T1000 (cell line): ENCODE measurements at regions not wholly inside any gene's neighbourhood (a gene's known extent, or its start where the extent isn't known, plus 50 kb on each side); places are given as distances from the start of the nearest gene placed in this dataset.
"Not testable (repeated sequence)": the region's sequence is repeated elsewhere in the genome, so short reads cannot be mapped to it uniquely, and the experiment has no call there.

ENCODE experiments used
- DNase-seq: peaks from one replicate; lab custom pipeline; 2025; ENCODE audit warnings: mixed read lengths; lab: John Stamatoyannopoulos, UW

GRCh38 chr6:114928731-114929130, 585.9 kb upstream of the HS3ST5 start:
- DNase-seq: not testable (repeated sequence)

DNA sequence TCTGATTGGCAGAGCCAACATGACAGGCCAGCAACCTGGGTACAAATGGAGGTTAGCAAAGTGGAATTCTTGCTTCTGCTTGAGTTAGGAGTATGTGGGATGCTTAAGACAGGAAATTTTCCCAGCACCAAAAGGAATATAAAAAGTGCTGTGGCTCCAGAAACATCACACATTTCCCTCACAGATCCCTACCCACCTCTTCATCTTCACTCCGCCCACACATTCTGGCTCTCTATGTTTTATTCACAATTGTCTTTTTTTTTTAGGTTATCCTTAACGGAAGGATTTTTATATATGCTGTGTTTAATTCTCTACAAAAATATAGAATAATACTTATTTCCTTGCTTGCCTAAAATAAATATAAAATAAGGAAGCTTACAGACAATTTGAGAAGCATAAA, 563.3 kb upstream of the HS3ST5 start:
- no peak for DNase-seq

DNA sequence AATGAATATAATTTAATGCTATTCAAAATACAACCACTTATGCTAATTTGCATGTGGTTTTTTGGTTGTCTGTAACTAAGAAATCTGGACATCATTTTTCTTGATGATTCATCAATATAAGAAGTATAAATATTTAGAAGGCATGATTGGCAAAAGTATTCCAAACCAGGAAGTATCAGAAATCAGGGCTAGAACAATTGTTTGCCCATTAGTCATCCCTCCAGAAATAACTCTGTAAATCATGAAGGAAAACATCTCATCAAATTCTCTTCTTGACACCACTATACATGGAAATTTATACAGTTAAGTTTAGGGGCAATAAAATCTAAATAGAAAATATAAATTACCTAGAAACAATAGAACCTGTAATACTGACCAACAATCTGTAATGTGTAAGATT, 554.7 kb upstream of the HS3ST5 start:
- DNase-seq: no peak

DNA sequence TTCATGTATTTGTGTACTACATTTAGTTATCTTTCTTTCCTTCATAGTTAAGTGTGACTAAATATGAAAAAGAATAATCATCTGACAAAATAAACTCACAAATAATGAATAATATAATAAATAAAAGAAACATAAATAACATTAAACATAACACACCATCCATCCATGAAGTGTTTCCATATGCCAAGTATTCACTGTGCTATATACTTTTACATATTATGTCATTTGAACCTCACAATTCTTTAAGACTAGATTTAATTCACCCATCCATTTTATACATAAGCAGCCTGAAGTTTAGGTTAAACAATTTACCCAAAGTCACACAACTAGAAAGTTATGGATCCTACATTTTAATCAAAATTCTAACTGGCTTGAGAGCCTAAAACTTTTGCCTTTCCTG, 549.4 kb upstream of the HS3ST5 start:
- DNase-seq: no peak

DNA sequence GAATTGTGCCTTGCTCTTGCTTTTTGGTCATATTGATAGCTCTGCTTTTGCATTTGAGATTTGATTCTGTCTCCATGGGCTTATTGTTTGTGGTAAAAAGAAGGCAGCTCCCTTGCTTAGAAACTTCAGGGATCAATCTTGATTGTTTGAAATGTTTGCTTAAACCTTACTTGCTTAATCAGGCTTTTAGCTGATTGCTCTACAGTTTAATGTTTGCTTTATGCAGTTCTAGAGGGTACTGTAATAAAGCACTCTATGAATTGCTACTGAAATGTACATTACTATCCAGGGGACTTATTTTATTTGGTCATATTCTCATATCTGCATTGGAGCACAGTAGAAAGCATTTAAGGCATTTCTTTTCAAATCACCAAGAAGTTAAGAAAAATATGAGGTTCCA, 545.4 kb upstream of the HS3ST5 start:
- DNase-seq: no peak

- no peak for DNase-seq
Measured at GRCh38 chr6:114886670-114887436, 544.0 kb upstream of the HS3ST5 start.

- DNase-seq: no peak
Measured at GRCh38 chr6:114879693-114880092, 536.9 kb upstream of the HS3ST5 start.

DNA sequence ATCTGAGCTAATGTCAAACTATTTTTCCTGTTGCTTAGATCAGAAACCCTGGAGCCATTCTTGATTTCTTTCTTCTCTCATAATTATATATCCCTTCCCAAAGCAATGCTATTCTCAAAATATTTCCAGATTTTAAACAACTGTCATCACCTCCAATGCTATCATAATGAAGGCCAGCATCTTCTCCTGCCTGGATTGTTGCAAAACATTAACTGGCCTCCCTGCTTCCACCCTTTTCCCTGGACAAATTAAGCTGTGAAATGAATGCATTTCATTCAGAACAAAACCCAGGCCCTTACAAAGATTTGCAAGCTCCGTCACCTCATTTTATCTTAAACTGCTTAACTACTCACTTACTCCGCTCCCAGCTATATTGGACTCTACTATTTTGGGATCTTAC, 535.3 kb upstream of the HS3ST5 start:
- DNase-seq: no peak

DNA sequence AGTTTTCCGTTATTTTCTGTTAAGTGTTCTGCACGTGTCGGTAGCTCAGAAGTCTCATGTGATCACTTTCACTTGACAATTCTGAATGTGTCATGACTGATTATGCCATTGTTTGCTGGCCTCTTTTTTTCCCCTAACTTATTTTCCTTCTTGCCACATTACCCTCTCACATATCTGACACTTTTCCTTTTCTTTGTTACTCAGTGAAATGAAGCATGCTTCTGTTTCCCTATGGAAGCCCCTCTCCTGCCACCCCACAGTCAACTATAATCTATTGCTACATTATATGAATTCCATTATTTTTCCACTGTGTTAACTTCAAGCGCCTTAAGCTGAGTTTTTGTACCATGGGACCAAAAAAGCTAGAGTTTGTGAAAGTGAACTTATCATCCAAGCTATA, 531.6 kb upstream of the HS3ST5 start:
- DNase-seq: no peak

DNA sequence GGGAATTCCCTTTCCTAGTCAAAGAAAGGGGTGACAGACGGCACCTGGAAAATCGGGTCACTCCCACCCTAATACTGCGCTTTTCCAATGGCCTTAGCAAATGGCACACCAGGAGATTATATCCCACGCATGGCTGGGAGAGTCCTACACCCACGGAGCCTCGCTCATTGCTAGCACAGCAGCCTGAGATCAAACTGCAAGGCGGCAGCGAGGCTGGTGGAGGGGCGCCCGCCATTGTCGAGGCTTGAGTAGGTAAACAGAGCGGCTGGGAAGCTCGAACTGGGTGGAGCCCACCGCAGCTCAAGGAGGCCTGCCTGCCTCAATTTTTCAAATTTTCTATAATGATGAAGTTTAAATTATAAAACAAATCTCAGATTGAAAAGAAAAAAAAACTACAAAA, 522.7 kb upstream of the HS3ST5 start:
- DNase-seq: not testable (repeated sequence)

DNA sequence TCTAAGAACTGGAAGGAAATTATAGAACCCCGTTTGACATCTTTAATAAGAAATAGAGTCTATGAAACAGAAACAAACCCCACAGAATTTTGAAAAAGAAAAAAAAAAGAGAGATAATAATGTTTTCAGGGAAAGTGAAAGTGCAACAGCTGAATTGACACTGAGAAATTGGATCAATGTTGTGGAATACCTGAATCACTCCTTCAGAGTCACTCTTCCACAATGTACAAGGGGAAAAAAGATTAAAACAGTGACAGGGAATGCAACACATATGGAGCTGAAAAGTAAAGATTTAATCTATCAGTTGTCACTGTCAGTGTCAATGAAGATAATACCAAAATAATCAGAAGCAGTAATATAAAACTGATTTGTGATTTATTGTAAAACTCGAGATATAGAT, 520.8 kb upstream of the HS3ST5 start:
- DNase-seq: no peak

- no peak for DNase-seq
Measured at GRCh38 chr6:114862819-114863218, 520.0 kb upstream of the HS3ST5 start.

DNA sequence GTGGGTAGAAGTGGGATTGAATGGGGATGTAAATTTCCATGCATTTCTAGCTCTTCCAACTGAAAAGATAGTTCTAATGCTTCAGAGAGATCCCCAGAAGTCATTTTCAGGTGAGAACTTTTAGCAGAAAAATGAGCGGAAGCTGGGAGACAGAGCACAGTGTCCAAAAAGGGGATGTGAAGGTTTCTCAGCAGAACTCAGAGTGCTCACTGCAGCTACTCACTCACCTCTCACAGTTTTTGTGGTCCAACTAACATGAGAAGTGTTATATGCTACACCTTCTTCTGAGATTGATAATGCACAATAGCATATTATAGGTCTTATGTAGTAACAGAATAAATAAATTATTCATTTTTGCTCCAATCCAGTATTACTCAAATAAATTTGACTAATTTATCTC, 519.2 kb upstream of the HS3ST5 start:
- no peak for DNase-seq

- no peak for DNase-seq
Measured at GRCh38 chr6:114844359-114844758, 501.5 kb upstream of the HS3ST5 start.

DNA sequence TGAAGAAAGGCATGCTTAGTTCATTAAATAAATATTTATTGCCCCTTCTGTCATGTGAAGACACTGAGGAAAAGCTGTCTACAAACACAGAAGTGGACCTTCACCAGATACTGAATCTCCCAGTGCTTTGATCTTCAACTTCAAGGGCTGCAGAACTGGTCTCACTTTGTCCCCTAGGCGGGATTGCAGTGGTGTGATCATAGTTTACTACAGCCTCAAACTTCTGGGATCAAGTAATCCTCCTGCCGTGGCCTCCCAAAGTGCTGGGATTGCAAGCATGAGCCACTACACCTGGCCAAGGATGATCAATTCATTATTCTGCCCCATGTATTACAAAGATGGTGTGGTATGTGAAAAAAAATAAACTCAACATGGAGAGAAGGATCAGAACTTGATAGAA, 496.2 kb upstream of the HS3ST5 start:
- DNase-seq: no peak

- no peak for DNase-seq
Measured at GRCh38 chr6:114833211-114833610, 490.4 kb upstream of the HS3ST5 start.

- DNase-seq: no peak
Measured at GRCh38 chr6:114830515-114830914, 487.7 kb upstream of the HS3ST5 start.

GRCh38 chr6:114827135-114827534, 484.3 kb upstream of the HS3ST5 start:
- no peak for DNase-seq

DNA sequence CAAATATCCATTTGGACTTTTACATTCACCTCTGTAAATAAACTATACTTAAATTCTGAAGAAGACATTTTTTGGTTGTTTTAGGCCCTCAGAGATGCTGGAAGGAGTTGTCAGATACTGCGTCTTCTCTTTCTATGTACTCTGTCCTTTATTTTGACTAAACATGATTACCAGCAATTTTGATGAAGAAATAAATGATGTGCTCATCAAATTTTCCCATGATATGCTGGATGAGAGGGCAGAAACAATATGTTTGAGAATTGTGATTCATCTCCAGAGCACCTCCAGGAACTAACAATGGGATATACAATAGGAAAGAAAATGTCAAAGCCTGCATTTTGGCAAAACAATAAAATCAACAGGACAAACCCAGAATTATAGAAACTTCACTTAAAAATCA, 481.6 kb upstream of the HS3ST5 start:
- DNase-seq: no peak

DNA sequence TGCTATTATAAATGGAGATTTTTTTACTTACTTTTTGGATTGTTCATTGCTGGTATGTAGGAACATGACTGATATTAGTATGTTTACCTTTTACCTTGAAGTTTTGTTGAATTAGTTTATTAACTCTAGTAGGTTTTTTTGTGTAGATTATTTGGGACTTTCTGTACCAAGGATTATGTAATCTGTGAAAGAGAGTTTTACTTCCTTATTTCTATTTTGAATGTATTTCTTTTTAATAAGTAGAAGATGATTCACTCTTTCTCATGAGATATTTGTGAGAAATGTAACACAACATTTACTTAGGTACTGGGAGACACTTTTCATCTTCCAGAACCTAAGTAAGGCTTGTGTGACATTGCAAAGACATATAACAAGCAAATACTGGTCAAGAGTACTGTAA, 473.9 kb upstream of the HS3ST5 start:
- DNase-seq: no peak

DNA sequence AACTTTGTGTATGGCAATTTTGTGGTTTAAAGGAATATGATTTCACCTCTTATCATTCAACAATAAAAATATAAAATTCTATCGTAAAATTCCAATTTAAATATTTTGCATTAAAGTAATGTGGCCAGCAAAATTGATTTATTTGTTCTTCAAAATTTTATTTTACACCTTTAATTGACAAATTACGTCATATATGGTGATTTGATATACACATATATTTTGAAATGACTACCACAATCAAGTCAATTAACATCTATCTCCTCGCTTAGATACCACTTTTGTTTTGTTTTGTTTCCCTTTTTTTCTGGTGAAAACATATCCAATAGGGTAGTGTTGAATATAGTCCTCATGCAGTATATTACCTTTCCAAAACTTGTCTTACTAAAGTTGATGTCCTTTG, 467.6 kb upstream of the HS3ST5 start:
- DNase-seq: no peak

- DNase-seq: not testable (repeated sequence)
Measured at GRCh38 chr6:114805426-114805825, 462.6 kb upstream of the HS3ST5 start.

DNA sequence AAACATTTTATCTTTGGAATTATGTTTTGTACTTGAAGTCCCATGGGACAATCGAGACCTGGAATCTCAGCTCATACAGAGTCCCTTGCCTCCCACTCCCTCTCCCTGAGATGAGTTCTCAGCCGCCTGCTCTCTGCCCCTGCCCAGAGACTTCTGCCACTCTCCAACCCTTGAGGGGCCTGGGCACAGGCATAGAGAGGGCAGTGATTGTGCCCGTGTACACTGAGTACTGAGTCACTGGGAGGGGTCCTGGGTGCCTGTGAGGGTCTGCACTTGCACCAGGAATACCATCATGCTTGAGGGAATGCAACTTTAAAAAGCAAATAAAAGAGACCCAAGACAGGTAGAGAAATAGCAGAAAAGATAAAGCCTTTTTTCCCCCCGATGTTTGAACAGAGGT, 453.8 kb upstream of the HS3ST5 start:
- no peak for DNase-seq

DNA sequence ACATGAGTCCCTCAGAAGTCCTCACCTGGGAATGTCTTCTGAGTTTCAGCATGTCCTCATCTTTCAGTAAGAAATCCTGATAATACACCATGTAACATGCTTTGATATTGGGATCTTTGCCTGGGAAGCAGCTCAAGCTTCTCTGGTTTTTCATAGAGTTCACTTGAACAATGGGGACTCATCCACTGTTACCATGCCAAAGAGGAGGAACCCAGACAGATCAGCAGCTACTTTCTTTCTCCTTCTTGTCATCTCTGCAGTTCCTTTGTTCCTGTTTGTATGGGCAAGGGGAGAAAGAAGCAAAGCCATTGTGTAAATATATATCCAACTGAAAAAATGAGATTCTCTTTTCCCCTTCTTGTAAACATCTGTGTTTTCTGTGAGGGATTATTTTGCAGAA, 450.6 kb upstream of the HS3ST5 start:
- DNase-seq: no peak
